Neuronal stem cell (in vitro differentiated cells): ENCODE measurements at regions not wholly inside any gene's neighbourhood (a gene's known extent, or its start where the extent isn't known, plus 50 kb on each side); places are given as distances from the start of the nearest gene placed in this dataset.

Source experiments
- DNase-seq: peaks from one replicate; pipeline ENCODE4 v3.0.0-alpha.2; 2013; ENCODE audit warnings: low spot score
- H2AFZ ChIP-seq: one replicate; pipeline ENCODE4 v1.6.1; 2013; ENCODE audit warnings: mild to moderate bottlenecking, low read length, inconsistent platforms
- H2AK5ac ChIP-seq: 2 replicates; pipeline ENCODE4 v1.6.1; 2013; ENCODE audit warnings: low read depth, mild to moderate bottlenecking, inconsistent platforms, low read length, moderate library complexity, mixed read lengths
- H2BK120ac ChIP-seq: 2 replicates; pipeline ENCODE4 v1.6.1; 2013; ENCODE audit warnings: low read depth, mild to moderate bottlenecking, inconsistent platforms, low read length, moderate library complexity, mixed read lengths
- H2BK12ac ChIP-seq: one replicate; pipeline ENCODE4 v1.6.1; 2013; ENCODE audit warnings: low read length, inconsistent platforms
- H2BK15ac ChIP-seq: 2 replicates; pipeline ENCODE4 v1.6.1; 2013; ENCODE audit warnings: mild to moderate bottlenecking, low read length, inconsistent platforms, mixed read lengths
- H2BK5ac ChIP-seq: one replicate; pipeline ENCODE4 v1.6.1; 2013; ENCODE audit warnings: inconsistent platforms, mild to moderate bottlenecking, low read length, moderate library complexity
- H3K14ac ChIP-seq: one replicate; pipeline ENCODE4 v1.6.1; 2013; ENCODE audit warnings: low read length, inconsistent platforms
- H3K18ac ChIP-seq: 2 replicates; pipeline ENCODE4 v1.6.1; 2013; ENCODE audit warnings: low read length, inconsistent platforms
- H3K23ac ChIP-seq: 2 replicates; pipeline ENCODE4 v1.6.1; 2013; ENCODE audit warnings: low read depth, mild to moderate bottlenecking, mixed read lengths, low read length, inconsistent platforms; ENCODE audit not compliant: poor library complexity
- H3K27ac ChIP-seq: replicated peaks from 3 replicates; pipeline ENCODE4 v1.5.1; 2013; ENCODE audit warnings: low read length, inconsistent platforms
- H3K27me3 ChIP-seq, 3 experiments: 2 replicates each; pipeline ENCODE4 v1.6.1; 2013; ENCODE audit warnings: low read length in 3 of 3, mild to moderate bottlenecking in 2 of 3, inconsistent platforms in 1 of 3, low read depth in 1 of 3, mixed read lengths in 1 of 3, moderate library complexity in 1 of 3; ENCODE audit not compliant: control insufficient read depth in 3 of 3, insufficient read depth in 3 of 3
- H3K36me3 ChIP-seq, 2 donors: replicated peaks in 1 of 2; 2 replicates each; pipeline ENCODE4 v1.6.1; 2013; ENCODE audit warnings: low read length in 2 of 2; ENCODE audit not compliant: control insufficient read depth in 2 of 2, insufficient read depth in 2 of 2
- H3K4ac ChIP-seq: 2 replicates; pipeline ENCODE4 v1.6.1; 2013; ENCODE audit warnings: inconsistent platforms, mild to moderate bottlenecking, low read length, moderate library complexity
- H3K4me1 ChIP-seq, 2 donors: 1 replicate in 1 of 2; 2 replicates in 1 of 2; pipeline ENCODE4 v1.6.1; 2013; ENCODE audit warnings: low read length in 2 of 2, low read depth in 1 of 2; ENCODE audit not compliant: control insufficient read depth in 2 of 2, insufficient read depth in 1 of 2
- H3K4me2 ChIP-seq: one replicate; pipeline ENCODE4 v1.6.1; 2013; ENCODE audit warnings: mild to moderate bottlenecking, low read length, inconsistent platforms; ENCODE audit not compliant: insufficient read depth, poor library complexity, severe bottlenecking
- H3K4me3 ChIP-seq, 2 donors: 2 replicates each; pipeline ENCODE4 v1.5.1; 2013; ENCODE audit warnings: low read length in 2 of 2, mild to moderate bottlenecking in 2 of 2, inconsistent platforms in 1 of 2, moderate library complexity in 1 of 2
- H3K79me1 ChIP-seq: one replicate; pipeline ENCODE4 v1.6.1; 2013; ENCODE audit warnings: low read depth, mild to moderate bottlenecking, inconsistent platforms, low read length, moderate library complexity
- H3K9ac ChIP-seq: one replicate; pipeline ENCODE4 v1.6.1; 2013; ENCODE audit warnings: mild to moderate bottlenecking, low read depth, low read length, inconsistent platforms; ENCODE audit not compliant: poor library complexity
- H3K9me3 ChIP-seq, 2 donors: replicated peaks in 1 of 2; 2 replicates each; pipeline versions ENCODE3 to v1.6.1; 2013; ENCODE audit warnings: low read length in 2 of 2, mild to moderate bottlenecking in 2 of 2, inconsistent platforms in 1 of 2, low read depth in 1 of 2, mixed read lengths in 1 of 2, moderate library complexity in 1 of 2; ENCODE audit not compliant: control insufficient read depth in 2 of 2, insufficient read depth in 1 of 2
- H4K8ac ChIP-seq: one replicate; pipeline ENCODE4 v1.6.1; 2013; ENCODE audit warnings: low read depth, mild to moderate bottlenecking, inconsistent platforms, low read length, moderate library complexity
- H4K91ac ChIP-seq: one replicate; pipeline ENCODE4 v1.6.1; 2013; ENCODE audit warnings: low read length, low read depth, mild to moderate bottlenecking, inconsistent platforms; ENCODE audit not compliant: poor library complexity
- WGBS, 2 donors: extraction: QIAGEN DNeasy Blood & Tissue Kit; methylation state at CpG; one replicate each; pipeline ENCODE4 v1.1.7; 2013; ENCODE audit warnings: missing lambda C conversion rate in 2 of 2, mixed read lengths in 1 of 2; ENCODE audit not compliant: insufficient read length in 2 of 2, insufficient replicate concordance in 1 of 2; ENCODE audit errors: extremely low coverage in 2 of 2; 5-methylcytosine and 5-hydroxymethylcytosine counted together

DNA sequence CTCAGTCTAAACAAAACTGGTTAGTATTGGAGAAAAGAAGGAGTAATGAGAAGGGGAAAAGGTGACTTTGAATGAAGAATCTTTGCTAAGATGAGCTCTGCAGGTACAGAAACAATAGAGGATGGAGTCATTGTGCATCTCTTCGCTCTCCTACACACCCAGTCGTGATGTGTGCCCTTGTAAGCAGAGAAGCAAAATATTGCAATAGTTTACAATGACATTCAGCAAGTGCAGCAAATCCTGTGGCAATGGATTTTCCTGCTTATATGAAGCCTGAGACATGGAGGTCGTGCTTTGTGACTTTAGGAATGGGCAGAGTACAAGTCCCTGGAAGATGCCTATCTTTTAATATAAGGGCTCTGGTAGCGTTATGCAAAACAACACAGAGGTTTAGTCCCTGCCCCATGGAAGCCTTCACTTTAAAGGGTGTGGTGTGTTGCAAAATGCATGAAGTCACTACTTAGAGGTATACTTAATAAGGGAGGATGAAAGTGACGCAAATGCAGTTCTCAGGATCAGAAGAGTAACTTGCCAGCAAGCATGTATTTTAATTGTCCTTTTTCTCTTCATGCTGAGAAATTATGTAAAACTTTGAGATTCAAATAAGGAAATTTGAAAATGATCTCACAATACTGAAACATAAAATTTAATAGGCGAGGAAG lies 88.0 kb upstream of the IVNS1ABP start:
- H3K9me3 ChIP-seq, result no peaks in the 10 kb centered on the region
- no peak overlapping the region for H3K27ac ChIP-seq
- no peak overlapping the region for H3K4me3 ChIP-seq

DNA sequence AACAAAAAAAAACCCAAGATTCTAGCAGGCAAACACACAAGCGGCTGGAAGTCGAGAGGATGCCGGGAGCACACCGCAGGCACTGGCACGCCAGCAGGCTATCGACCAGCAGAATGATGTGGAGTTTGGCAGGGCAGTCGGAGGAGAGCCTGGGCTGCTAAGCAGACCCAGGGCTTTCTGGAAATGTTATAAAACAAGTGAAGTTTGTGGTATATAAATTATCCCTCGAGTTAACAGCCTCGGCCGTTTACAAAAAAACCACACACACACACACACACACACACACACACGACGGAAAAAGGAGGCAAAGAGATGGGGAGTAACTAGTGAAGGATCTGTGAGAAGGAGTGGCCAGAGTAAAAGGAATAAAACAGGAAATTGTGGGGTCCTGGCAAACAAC lies 87.2 kb upstream of the IVNS1ABP start:
- no CpG with 5 or more reads among the region's 12 CpGs for WGBS, 2 donors
- Histone ChIP-seq H3K36me3 (no peaks in the 10 kb centered on the region), H4K91ac (no peak overlapping the region), H3K27me3 (no peaks in the 10 kb centered on the region), H2BK5ac (no peak overlapping the region), H3K4me3 (no peak overlapping the region), H2BK15ac (no peak overlapping the region), H3K14ac (no peak overlapping the region), H2AFZ (no peak overlapping the region), H2BK12ac (no peak overlapping the region), H3K23ac (no peak overlapping the region), H3K4ac (no peak overlapping the region), H3K9ac (no peak overlapping the region), H2BK120ac (no peak overlapping the region), H3K4me2 (no peak overlapping the region), H3K27ac (no peak overlapping the region), H3K4me1 (peaks cover 4 to 6% of the 10 kb centered on the region in 2 donors), H3K9me3 (no peaks in the 10 kb centered on the region), H3K18ac (peak overlapping the region; percentile 60), H4K8ac (no peak overlapping the region), H2AK5ac (no peak overlapping the region), H3K79me1 (no peaks in the 10 kb centered on the region)
- no peak for DNase-seq

More for the DNA sequence above, 88.0 kb upstream of the IVNS1ABP start:
- no peak overlapping the region for H3K9ac ChIP-seq
- H3K36me3 ChIP-seq, result no peaks in the 10 kb centered on the region
- no peak overlapping the region for H3K14ac ChIP-seq
- peaks cover 4 to 6% of the 10 kb centered on the region in 2 donors for H3K4me1 ChIP-seq
- no peak overlapping the region for H2BK15ac ChIP-seq
- no CpG with 5 or more reads among the region's 6 CpGs for WGBS, 2 donors
- H3K4ac ChIP-seq, result no peak overlapping the region
- no peak overlapping the region for H3K18ac ChIP-seq
- no peak overlapping the region for H2BK5ac ChIP-seq
- no peaks in the 10 kb centered on the region for H3K27me3 ChIP-seq
- H2BK120ac ChIP-seq, result no peak overlapping the region
- H2AFZ ChIP-seq, result no peak overlapping the region
- no peak overlapping the region for H4K8ac ChIP-seq
- no peak overlapping the region for H3K23ac ChIP-seq
- H3K4me2 ChIP-seq, result no peak overlapping the region
- no peak overlapping the region for H2BK12ac ChIP-seq
- H4K91ac ChIP-seq, result no peak overlapping the region
- no peaks in the 10 kb centered on the region for H3K79me1 ChIP-seq
- no peak for DNase-seq
- no peak overlapping the region for H2AK5ac ChIP-seq

DNA sequence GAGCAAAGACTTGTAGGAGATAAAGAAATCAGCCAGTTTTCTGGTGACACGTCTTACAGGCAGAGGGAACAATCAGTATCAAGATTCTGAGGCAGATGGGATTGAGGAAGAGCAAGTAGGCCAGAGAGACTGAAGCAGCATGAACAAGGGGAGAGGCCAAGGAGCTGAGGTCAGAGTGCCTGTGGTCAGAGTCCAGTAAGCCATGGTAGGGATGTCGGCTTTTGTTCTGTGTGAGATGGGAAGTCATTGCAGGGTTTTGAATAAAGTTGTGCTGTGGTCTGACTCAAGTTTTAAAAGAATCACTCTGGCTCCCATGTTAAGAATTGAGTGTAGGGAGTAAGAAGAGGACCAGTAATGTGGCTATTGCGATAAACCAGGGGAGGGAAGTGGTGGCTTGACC lies 85.9 kb upstream of the IVNS1ABP start:
- Histone ChIP-seq H2BK120ac (no peak overlapping the region), H3K18ac (no peak overlapping the region), H4K8ac (no peak overlapping the region), H3K23ac (no peak overlapping the region), H3K27me3 (no peaks in the 10 kb centered on the region), H3K4me2 (no peak overlapping the region), H3K9ac (no peak overlapping the region), H2BK12ac (no peak overlapping the region), H2BK15ac (no peak overlapping the region), H2AFZ (peak overlapping the region; percentile 57), H3K79me1 (no peaks in the 10 kb centered on the region), H2AK5ac (no peak overlapping the region), H3K27ac (no peak overlapping the region), H4K91ac (no peak overlapping the region), H3K4me3 (no peak overlapping the region), H3K14ac (no peak overlapping the region), H2BK5ac (no peak overlapping the region), H3K9me3 (no peaks in the 10 kb centered on the region), H3K4ac (no peak overlapping the region), H3K4me1 (peaks cover 4 to 6% of the 10 kb centered on the region in 2 donors), H3K36me3 (no peaks in the 10 kb centered on the region)
- no CpG with 5 or more reads among the region's 3 CpGs for WGBS, 2 donors
- DNase-seq, result no peak

DNA sequence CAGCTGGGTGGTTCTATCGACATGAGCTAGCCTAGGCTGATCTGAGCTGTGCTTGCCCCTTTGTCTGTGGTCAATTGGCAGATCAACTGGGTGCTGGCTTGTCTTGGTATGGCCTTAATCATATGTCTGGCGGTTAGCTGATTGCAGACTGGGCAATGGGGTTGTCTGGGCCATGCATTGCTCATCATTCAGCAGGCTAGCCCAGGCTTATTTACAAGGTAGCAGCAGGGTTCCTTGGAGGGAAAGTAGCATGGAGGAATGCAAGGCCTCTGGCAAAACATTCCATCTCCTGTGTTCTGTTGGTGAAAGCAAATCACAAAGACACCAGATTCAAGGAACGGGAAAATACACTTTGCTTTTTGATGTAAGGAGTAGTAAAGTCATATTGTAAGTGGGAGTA lies 84.0 kb upstream of the IVNS1ABP start:
- Histone ChIP-seq H2BK15ac (no peak overlapping the region), H3K4me2 (no peak overlapping the region), H2BK120ac (no peak overlapping the region), H3K4ac (no peak overlapping the region), H2AK5ac (no peak overlapping the region), H2BK12ac (no peak overlapping the region), H2AFZ (peak overlapping the region; percentile 78), H3K4me1 (peaks cover 4 to 6% of the 10 kb centered on the region in 2 donors), H3K18ac (no peak overlapping the region), H4K91ac (no peak overlapping the region), H3K14ac (no peak overlapping the region), H2BK5ac (no peak overlapping the region), H4K8ac (no peak overlapping the region), H3K9ac (no peak overlapping the region), H3K23ac (no peak overlapping the region), H3K9me3 (no peaks in the 10 kb centered on the region), H3K4me3 (no peak overlapping the region), H3K27me3 (no peaks in the 10 kb centered on the region), H3K36me3 (no peaks in the 10 kb centered on the region), H3K27ac (peak overlapping the region; percentile 58), H3K79me1 (no peaks in the 10 kb centered on the region)
- DNase-seq, result peak; percentile 45
- no CpG with 5 or more reads among the region's 3 CpGs for WGBS, 2 donors
